Hematopoietic multipotent progenitor cell treated with erythropoietin and hydrocortisone succinate and interleukin-3 and kit ligand, for 8 days (in vitro differentiated cells): ENCODE measurements at regions not wholly inside any gene's neighbourhood (a gene's known extent, or its start where the extent isn't known, plus 50 kb on each side); places are given as distances from the start of the nearest gene placed in this dataset.

Experiments used
- DNase-seq: peaks from one replicate; pipeline ENCODE4 v3.0.0-alpha.2; 2015

GRCh38 chr20:48571949-48572847, 255.6 kb downstream of the PREX1 start:
- DNase-seq = no peak

- no peak for DNase-seq
Observed at GRCh38 chr20:48569679-48570078, 258.1 kb downstream of the PREX1 start.

- no peak for DNase-seq
Observed at GRCh38 chr20:48568520-48568919, 259.3 kb downstream of the PREX1 start.

- no peak for DNase-seq
Observed at GRCh38 chr20:48567145-48567544, 260.7 kb downstream of the PREX1 start.

- no peak for DNase-seq
Observed at GRCh38 chr20:48564982-48565539, 262.7 kb downstream of the PREX1 start.

- DNase-seq = no peak
Observed at GRCh38 chr20:48563191-48563870, 264.5 kb downstream of the PREX1 start.

- DNase-seq = no peak
Observed at GRCh38 chr20:48562586-48563116, 265.1 kb downstream of the PREX1 start.

- DNase-seq = no peak
Observed at GRCh38 chr20:48558906-48559305, 268.9 kb downstream of the PREX1 start.

GRCh38 chr20:48557380-48557779, 270.4 kb downstream of the PREX1 start:
- DNase-seq = no peak

GRCh38 chr20:48556956-48557355, 270.8 kb downstream of the PREX1 start:
- DNase-seq = no peak

- DNase-seq = no peak
Observed at GRCh38 chr20:48552550-48552949, 275.2 kb downstream of the PREX1 start.

- DNase-seq = no peak
Observed at GRCh38 chr20:48550814-48551213, 277.0 kb downstream of the PREX1 start.

- DNase-seq = no peak
Observed at GRCh38 chr20:48547664-48548063, 280.1 kb downstream of the PREX1 start.

GRCh38 chr20:48544402-48545339, 283.1 kb downstream of the PREX1 start:
- no peak for DNase-seq

GRCh38 chr20:48541581-48542071, 286.2 kb downstream of the PREX1 start:
- DNase-seq = no peak

- no peak for DNase-seq
Observed at GRCh38 chr20:48538856-48539255, 288.9 kb downstream of the PREX1 start.

GRCh38 chr20:48538058-48538825, 289.6 kb downstream of the PREX1 start:
- no peak for DNase-seq

- no peak for DNase-seq
Observed at GRCh38 chr20:48536206-48536605, 291.6 kb downstream of the PREX1 start.

- no peak for DNase-seq
Observed at GRCh38 chr20:48535556-48535955, 292.2 kb downstream of the PREX1 start.

- no peak for DNase-seq
Observed at GRCh38 chr20:48532028-48532427, 295.8 kb downstream of the PREX1 start.

GRCh38 chr20:48531505-48531904, 296.3 kb downstream of the PREX1 start:
- DNase-seq = no peak
